ENCODE measurements at regions not wholly inside any gene's neighbourhood (a gene's known extent, or its start where the extent isn't known, plus 50 kb on each side); places are given as distances from the start of the nearest gene placed in this dataset.

GRCh38 chr11:80815752-80816453 is 1375.1 kb upstream of the TENM4 start:
- TF ChIP-seq EP300 (IDR thresholded peaks at IDR 0.05) = no peak
- no peak for TF ChIP-seq POLR2A (IDR thresholded peaks at IDR 0.05)
- no peak for TF ChIP-seq CTCF (IDR thresholded peaks at IDR 0.05)
